Astrocyte of the cerebellum (primary cell): ENCODE measurements at regions not wholly inside any gene's neighbourhood (a gene's known extent, or its start where the extent isn't known, plus 50 kb on each side); places are given as distances from the start of the nearest gene placed in this dataset.
"Not testable (repeated sequence)": the region's sequence is repeated elsewhere in the genome, so short reads cannot be mapped to it uniquely, and the experiment has no call there.

Source experiments
- DNase-seq: peaks from one replicate; pipeline ENCODE4 v3.0.0-alpha.2; 2011; ENCODE audit warnings: low read depth
- H3K4me3 ChIP-seq: 2 replicates; pipeline ENCODE4 v1.5.1; 2011; ENCODE audit warnings: mild to moderate bottlenecking, low read depth, low read length, moderate library complexity
- CTCF ChIP-seq: IDR thresholded peaks from 2 replicates; pipeline ENCODE4 v1.5.1; 2012; ENCODE audit warnings: low read length, low read depth, moderate library complexity, mild to moderate bottlenecking; ENCODE audit errors: missing control alignments
- in situ Hi-C: cut with HindIII; loops from 2 replicates; pipeline ENCODE4 v1.10.0; 2017; ENCODE audit warnings: low sequenced_read_pairs

GRCh38 chr9:83191154-83191553, 128.2 kb upstream of the RASEF start:
- H3K4me3 ChIP-seq = no peak overlapping the region
- TF ChIP-seq CTCF = no peak
- in situ Hi-C loops = no loop called here
- DNase-seq = no peak

DNA sequence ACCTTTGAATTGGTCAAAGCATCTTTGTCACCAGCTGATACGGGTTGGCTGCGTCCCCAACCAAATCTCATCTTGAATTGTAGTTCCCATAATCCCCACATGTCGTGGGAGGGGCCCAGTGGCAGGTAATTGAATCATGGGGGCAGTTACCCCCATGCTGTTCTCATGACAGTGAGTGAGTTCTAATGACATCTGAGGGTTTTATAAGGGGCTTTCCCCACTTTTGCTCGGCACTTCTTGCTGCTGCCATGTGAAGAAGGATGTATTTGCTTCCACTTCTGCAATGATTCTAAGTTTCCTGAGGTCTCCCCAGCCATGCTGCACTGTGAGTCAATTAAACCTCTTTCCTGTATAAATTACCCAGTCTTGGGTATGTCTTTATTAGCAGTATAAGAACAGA, 126.1 kb upstream of the RASEF start:
- H3K4me3 ChIP-seq, DNase-seq, in situ Hi-C loops: not testable (repeated sequence)

DNA sequence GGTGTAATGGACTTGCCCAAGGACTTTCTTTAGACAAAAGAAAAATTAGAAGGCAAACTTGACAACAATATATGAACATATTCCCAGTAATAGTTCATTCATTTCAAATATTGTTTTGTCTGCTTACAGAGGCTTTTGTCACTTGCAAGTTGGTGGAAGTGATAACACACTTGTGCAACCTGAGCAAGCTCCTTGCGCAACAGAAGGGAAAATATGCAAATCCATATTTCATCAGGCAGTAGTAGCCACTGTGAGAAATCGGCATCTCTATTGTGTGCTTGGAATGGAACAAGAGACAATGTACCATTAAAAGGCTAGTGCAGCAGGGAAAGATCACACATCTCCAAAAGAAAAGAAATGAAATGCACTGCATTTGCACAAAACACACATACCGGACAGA, 125.3 kb upstream of the RASEF start:
- no peak for DNase-seq
- in situ Hi-C loops = no loop called here
- TF ChIP-seq CTCF = no peak
- no peak overlapping the region for H3K4me3 ChIP-seq

GRCh38 chr9:83186155-83186737, 123.3 kb upstream of the RASEF start:
- no peak for DNase-seq
- in situ Hi-C loops = no loop called here
- no peak overlapping the region for H3K4me3 ChIP-seq
- TF ChIP-seq CTCF = no peak

GRCh38 chr9:83185488-83186154, 122.7 kb upstream of the RASEF start:
- in situ Hi-C loops = no loop called here
- no peak overlapping the region for H3K4me3 ChIP-seq
- DNase-seq = no peak
- no peak for TF ChIP-seq CTCF

DNA sequence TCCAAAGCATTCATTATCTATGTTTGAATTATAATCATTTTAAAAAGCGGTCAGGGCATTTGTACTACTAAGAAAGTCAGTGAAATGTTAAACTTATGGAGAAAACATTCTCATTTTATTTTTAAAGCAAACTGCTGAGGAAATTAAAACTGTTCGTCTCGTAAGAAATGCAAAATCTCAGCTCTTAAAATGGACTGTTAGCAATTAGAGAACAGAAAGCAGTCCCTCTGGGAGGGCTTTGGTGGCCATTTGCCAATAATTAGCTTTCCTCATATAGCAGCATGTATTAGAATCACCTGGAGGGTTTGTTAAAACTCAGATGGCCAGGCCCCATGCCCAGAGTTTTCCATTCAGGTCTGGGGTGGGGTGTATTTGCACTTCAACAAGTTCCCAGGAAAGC, 120.7 kb upstream of the RASEF start:
- in situ Hi-C loops = no loop called here
- no peak for DNase-seq
- H3K4me3 ChIP-seq = no peak overlapping the region
- no peak for TF ChIP-seq CTCF

DNA sequence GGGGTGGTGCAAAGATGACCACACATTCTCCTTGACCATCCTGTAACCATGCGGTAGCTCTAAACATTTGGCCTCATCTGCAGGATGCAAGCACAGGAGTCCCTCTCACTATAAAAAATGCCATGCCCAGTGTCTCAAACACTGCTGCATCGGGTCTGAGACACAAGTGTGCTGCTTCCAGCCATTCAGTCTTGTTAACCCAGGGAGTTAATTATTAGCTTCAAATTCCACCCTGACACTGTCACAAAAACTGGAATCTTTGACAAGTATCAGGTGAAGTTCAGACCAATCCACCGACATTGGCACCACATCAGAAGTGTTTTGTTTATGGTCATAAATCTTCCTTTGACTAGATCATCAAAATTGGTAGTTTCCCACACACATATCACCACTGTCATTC, 119.1 kb upstream of the RASEF start:
- no peak for TF ChIP-seq CTCF
- no peak overlapping the region for H3K4me3 ChIP-seq
- in situ Hi-C loops = no loop called here
- DNase-seq = no peak
